Hippocampal formation (tissue), 2 donors: ENCODE measurements at regions not wholly inside any gene's neighbourhood (a gene's known extent, or its start where the extent isn't known, plus 50 kb on each side); places are given as distances from the start of the nearest gene placed in this dataset.
"Not testable (repeated sequence)": the region's sequence is repeated elsewhere in the genome, so short reads cannot be mapped to it uniquely, and the experiment has no call there.

ENCODE experiments used
- DNase-seq, 2 donors: peaks; one replicate each; lab custom pipeline; 2025; lab: John Stamatoyannopoulos, UW

GRCh38 chr4:57418133-57418532, 307.9 kb upstream of the IGFBP7 start:
- DNase-seq = no peak

- no peak for DNase-seq
These were observed 302.3 kb upstream of the IGFBP7 start for GRCh38 chr4:57412259-57413054.

- peak; percentile 64 to 87 for DNase-seq
These were observed 300.3 kb upstream of the IGFBP7 start for GRCh38 chr4:57410331-57411052.

- DNase-seq = no peak
These were observed 295.2 kb upstream of the IGFBP7 start for GRCh38 chr4:57405359-57405758.

GRCh38 chr4:57404483-57404882, 294.3 kb upstream of the IGFBP7 start:
- no peak for DNase-seq

- no peak for DNase-seq
These were observed 293.4 kb upstream of the IGFBP7 start for GRCh38 chr4:57403591-57403990.

GRCh38 chr4:57401586-57401985, 291.4 kb upstream of the IGFBP7 start:
- DNase-seq = no peak

- DNase-seq = no peak
These were observed 268.6 kb upstream of the IGFBP7 start for GRCh38 chr4:57378766-57379165.

- DNase-seq = no peak
These were observed 264.8 kb upstream of the IGFBP7 start for GRCh38 chr4:57374866-57375595.

- no peak for DNase-seq
These were observed 263.8 kb upstream of the IGFBP7 start for GRCh38 chr4:57373991-57374390.

- no peak for DNase-seq
These were observed 261.5 kb upstream of the IGFBP7 start for GRCh38 chr4:57371671-57372070.

- no peak for DNase-seq
These were observed 260.5 kb upstream of the IGFBP7 start for GRCh38 chr4:57370691-57371090.

GRCh38 chr4:57369446-57369845, 259.3 kb upstream of the IGFBP7 start:
- no peak for DNase-seq

- no peak for DNase-seq
These were observed 254.1 kb upstream of the IGFBP7 start for GRCh38 chr4:57364255-57364654.

- DNase-seq = no peak
These were observed 253.2 kb upstream of the IGFBP7 start for GRCh38 chr4:57363346-57363745.

GRCh38 chr4:57360681-57361080, 250.5 kb upstream of the IGFBP7 start:
- no peak for DNase-seq

GRCh38 chr4:57355101-57355665, 245.0 kb upstream of the IGFBP7 start:
- DNase-seq = no peak

GRCh38 chr4:57351731-57352130, 241.5 kb upstream of the IGFBP7 start:
- no peak for DNase-seq

- DNase-seq = no peak
These were observed 234.1 kb upstream of the IGFBP7 start for GRCh38 chr4:57344296-57344695.

GRCh38 chr4:57342411-57342810, 232.2 kb upstream of the IGFBP7 start:
- no peak for DNase-seq

GRCh38 chr4:57338861-57339260, 228.7 kb upstream of the IGFBP7 start:
- not testable (repeated sequence) for DNase-seq

- DNase-seq = no peak
These were observed 223.5 kb upstream of the IGFBP7 start for GRCh38 chr4:57333684-57334083.
